ENCODE measurements at regions not wholly inside any gene's neighbourhood (a gene's known extent, or its start where the extent isn't known, plus 50 kb on each side); places are given as distances from the start of the nearest gene placed in this dataset.

- H3K4me3 ChIP-seq: no peak overlapping the region
- no peak overlapping the region for H3K9ac ChIP-seq (ENCODE audit: control insufficient read depth, insufficient read depth, low read length)
- FAIRE-seq: no peak
- ChIA-PET SMC1A (ENCODE audit: uncharacterized antibody, unreplicated experiment) (no interaction called here), RAD21 (ENCODE audit: unreplicated experiment) (no interaction called here), POLR2A (no interaction called here), CTCF (no interaction called here)
- H3K4me1 ChIP-seq (ENCODE audit: control insufficient read depth, insufficient read depth, low read length): no peaks in the 10 kb centered on the region
- no peaks in the 10 kb centered on the region for H3K9me3 ChIP-seq (replicated peaks; ENCODE audit: control insufficient read depth, insufficient read depth, low read length)
- TF ChIP-seq ATF7 (IDR thresholded peaks at IDR 0.05; ENCODE audit: low read depth) (no peak), SIN3A (IDR thresholded peaks at IDR 0.05; ENCODE audit: low read depth, low read length) (no peak), PRDM15 (CRISPR knock-in tag; IDR thresholded peaks at IDR 0.05) (no peak), PAX5 (IDR thresholded peaks at IDR 0.05; ENCODE audit: borderline replicate concordance, low read depth, low read length) (no peak), SKIL (IDR thresholded peaks at IDR 0.05; ENCODE audit: low read depth, poor library complexity, severe bottlenecking) (no peak), KLF5 (IDR thresholded peaks at IDR 0.05; ENCODE audit: partially characterized antibody) (no peak), FOS (IDR thresholded peaks at IDR 0.05; ENCODE audit: borderline replicate concordance, extremely low read depth, insufficient read length) (no peak)
- H3K4me2 ChIP-seq (ENCODE audit: control insufficient read depth, insufficient read depth): no peak overlapping the region
- H3K79me2 ChIP-seq (ENCODE audit: control insufficient read depth, insufficient read depth, low read length): no peaks in the 10 kb centered on the region
- H3K27me3 ChIP-seq (replicated peaks in 1 of 2; ENCODE audit: control insufficient read depth in 2 of 2, insufficient read depth in 2 of 2, low read length in 1 of 2): 0 out of 4 replicates have a peak, but pooled peaks cover 0 to 3% of the 10 kb centered on the region in 2 experiments
- 5% methylated on average over 8 of the region's 9 CpGs for WGBS (ENCODE audit: insufficient coverage, insufficient replicate concordance, low lambda C conversion rate, missing lambda C conversion rate)
- H3K27ac ChIP-seq (ENCODE audit: control insufficient read depth, insufficient read depth): no peak overlapping the region
- BruUV-seq (replicated peaks): no TSS peak
- H4K20me1 ChIP-seq (ENCODE audit: control insufficient read depth, insufficient read depth): no peaks in the 10 kb centered on the region
- DNase-seq (ENCODE audit: low read depth, low spot score): no peak
- no peaks in the 10 kb centered on the region for H3K36me3 ChIP-seq (ENCODE audit: control insufficient read depth in 2 of 2, insufficient read depth in 2 of 2, low read length in 1 of 2)
- no peak overlapping the region for H2AFZ ChIP-seq (ENCODE audit: control insufficient read depth, low read depth, low read length)
- ATAC-seq: no peak
- in situ Hi-C loops (cut with MboI) (no loop called here), intact Hi-C loops (cut with micrococcal nuclease; ENCODE audit: unreplicated experiment) (no loop called here)
Measured at GRCh38 chr16:86218479-86219170, 291.7 kb upstream of the FOXF1 start.

Measured in GM12878 (cell line).